ENCODE measurements at regions not wholly inside any gene's neighbourhood (a gene's known extent, or its start where the extent isn't known, plus 50 kb on each side); places are given as distances from the start of the nearest gene placed in this dataset.

DNA sequence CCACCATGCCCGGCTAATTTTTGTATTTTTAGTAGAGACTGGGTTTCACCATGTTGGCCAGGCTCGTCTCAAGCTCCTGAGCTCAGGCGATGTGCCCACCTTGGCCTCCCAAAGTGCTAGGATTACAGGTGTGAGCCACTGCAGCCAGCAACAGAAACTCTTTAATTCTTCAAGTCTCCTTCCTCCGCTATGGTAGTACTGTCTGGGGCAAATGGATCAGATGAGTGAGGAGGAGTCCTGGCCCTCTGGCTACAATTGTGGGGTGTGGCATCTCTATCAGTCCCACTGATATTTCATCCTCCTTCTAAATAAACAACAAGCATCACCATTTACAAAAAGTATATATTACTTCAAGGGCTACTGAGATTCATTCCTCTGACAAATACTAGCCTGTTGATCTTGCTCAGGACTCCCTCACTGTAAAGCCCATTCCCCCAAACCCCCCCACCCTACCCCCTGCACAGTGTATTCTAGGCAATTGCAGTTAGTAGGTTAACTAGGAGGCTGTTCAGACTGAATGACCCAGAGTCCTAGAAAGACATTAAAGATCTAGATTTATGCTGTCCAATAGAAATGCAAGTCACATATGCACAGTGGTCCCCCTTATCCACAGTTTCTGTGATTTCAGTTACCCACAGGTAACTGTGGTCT is 71.2 kb upstream of the STAM2 start:
- TF ChIP-seq POLR2A (IDR thresholded peaks at IDR 0.05; ENCODE audit: low read length) (no peak), RARB (CRISPR knock-in tag; IDR thresholded peaks at IDR 0.05) (no peak), SREBF2 (IDR thresholded peaks at IDR 0.05) (no peak), EHMT2 (IDR thresholded peaks at IDR 0.05; ENCODE audit: low read depth) (no peak), CTCF (IDR thresholded peaks at IDR 0.05) (no peak), EP300 (IDR thresholded peaks at IDR 0.05) (no peak), ZNF302 (CRISPR knock-in tag; IDR thresholded peaks at IDR 0.05) (no peak), RCOR1 (IDR thresholded peaks at IDR 0.05; ENCODE audit: low read depth, low read length) (no peak), SMC3 (IDR thresholded peaks at IDR 0.05) (no peak)
